ENCODE measurements at regions not wholly inside any gene's neighbourhood (a gene's known extent, or its start where the extent isn't known, plus 50 kb on each side); places are given as distances from the start of the nearest gene placed in this dataset.

DNA sequence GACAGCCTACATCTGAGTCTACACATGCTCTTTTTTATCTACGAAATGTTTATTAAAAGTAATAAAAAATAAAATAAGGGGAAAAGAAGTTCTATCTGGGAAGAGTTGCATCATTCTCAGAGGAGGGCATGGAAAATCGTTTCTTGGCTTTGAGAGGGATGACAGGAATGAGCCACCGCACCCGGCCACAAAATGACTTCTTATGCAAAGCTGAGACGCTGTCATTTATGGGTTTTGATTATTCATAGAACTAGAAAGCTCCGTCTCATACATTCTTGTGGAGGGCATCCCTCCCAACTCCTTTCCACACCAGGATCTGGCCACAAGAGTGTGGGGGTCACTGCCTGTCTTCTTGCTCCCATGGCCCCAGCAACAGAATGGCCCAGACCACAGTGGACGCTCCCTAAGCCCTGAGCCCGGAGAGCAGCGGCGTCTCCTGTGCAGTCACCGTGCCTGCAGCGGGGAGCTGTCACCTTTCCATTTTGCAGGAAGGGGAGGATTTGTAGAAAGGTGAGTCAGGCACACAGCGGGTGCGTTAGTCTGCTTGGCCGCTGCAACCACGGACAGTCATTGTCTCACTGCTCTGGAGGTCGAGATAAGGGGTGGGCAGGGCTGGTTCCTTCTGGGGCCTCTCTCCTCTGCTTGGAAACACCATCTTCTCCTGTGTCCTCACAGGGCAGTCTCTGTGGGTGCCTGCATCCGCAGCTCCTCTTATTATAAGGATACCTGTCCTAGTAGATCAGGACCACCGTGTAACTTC, 1388.7 kb downstream of the BRD1 start:
- no peak for DNase-seq (ENCODE audit: low read depth, low spot score)

DNA sequence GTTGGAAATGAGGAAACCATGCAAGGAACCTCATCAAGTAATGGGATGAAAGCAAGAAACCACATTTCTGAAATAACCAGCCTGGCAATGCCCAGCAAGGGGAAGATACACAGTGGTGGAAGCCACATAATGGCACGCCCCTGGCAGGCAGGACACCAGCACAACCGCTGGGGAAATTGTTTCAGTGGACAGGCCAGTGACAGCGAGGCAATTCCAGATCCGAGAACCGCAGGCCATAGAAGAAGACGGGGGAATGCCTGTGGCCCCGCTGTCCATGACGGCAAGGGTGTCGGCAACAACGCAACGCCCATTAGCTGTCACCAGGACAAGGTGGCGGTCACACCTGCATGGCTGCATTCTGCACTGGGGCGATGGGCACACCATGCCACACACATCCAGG, 1389.6 kb downstream of the BRD1 start:
- no peak for DNase-seq (ENCODE audit: low read depth, low spot score)

DNA sequence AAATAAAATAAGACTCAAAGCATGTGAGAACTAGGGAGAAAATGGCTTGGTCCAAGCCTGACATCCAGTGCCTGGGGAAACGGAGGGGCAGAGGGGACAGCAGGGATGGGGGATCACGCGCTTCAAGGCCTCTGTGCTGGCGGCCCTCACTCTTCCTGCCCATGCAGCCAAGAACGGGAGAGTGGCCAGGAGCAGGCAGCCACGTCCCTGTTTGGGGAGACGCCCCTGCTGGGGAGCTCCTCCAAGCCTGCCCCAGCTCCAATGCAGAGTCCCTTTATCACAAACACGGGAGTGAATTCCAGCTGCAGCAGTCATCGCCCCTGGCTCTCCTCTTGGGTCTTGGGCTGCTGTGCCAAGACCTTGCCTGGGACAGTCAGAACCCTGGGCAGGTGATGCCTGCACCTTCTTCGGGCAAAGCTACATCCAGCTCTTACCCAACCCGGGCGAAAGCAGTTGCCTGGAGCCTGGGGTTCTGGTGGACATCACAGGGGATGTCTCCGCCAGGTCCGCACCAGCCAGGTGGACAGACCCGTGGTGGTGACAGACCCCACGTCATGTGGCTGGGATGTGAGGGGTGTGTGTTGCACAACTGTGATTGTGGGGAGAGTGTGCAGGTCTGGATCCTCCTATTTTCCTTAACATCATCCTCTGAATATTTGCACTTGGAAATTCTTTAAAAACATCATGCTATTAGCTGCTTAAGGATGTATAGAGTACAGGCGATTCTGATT, 1391.3 kb downstream of the BRD1 start:
- DNase-seq (ENCODE audit: low read depth, low spot score): no peak

DNA sequence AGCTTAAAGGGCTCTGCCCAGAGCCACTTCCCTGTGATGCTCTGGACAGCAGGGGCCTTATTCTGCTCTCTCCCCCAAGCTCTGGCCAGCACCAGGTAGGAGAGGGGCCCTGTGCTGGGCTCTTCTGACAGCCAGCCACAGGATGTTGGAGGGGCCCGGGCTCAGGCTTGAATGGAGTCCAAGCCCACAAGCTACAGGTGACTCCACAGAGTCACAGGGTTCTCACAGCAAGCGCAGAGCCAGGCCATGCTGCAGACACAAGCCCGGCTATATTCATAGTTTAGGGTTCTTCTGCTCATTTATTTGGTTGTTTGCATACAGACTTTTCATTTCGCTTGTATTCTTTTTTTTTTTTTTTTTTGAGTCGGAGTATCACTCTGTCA, 1392.8 kb downstream of the BRD1 start:
- no peak for DNase-seq (ENCODE audit: low read depth, low spot score)

DNA sequence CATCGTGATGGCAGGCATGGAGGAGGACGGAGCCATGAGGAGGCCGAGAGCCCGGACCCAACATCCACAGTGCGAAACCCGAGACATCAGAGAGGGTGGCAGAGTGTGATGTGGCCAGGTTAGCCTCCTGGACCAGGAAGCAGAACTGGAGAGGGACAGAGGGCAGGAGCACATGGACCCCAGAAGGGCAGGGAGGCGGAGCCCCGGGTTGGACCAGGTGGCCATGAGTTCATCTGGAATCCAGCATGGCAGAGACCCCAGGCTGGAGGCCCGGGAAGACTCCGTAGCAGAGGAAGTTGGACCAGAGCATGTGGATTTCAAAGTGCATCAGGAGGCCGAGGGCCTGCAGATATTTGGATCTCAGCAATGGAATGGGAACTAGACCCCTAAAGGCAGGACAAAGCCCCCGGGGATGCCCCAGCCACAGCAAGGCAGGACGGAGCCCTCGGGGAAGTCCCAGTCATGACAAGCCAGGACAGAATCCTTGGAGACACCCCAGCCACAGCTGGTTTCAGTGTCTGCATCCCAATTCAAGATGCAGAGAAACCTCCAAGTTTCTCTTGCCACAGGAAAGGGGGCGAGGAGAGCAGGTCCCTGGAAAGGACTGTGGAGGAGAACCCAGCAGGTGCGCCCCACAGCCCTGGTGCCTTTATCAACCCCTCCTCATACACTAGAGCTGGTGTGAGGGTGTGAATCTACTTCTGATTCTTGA, 1393.4 kb downstream of the BRD1 start:
- no peak for DNase-seq (ENCODE audit: low read depth, low spot score)

DNA sequence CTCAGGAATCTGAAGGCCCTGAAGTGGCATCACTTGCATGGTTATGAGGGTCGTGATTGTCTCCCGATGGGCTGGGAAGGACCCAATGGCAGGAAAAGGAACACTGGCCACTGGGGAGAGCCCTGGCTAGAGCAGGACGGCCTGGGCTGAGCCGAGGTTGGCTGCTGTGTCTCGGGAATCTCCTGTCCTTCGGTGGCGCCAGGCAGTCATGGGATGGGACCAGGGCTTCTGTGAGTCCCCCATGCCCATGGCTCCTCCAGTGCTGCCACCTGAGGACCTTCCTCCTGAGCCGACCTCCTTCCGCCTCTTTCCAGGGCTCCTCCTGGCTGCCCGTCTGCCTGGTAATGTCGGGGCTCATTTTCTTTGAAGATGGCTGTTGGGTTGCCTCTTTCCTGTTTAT, 1394.0 kb downstream of the BRD1 start:
- DNase-seq (ENCODE audit: low read depth, low spot score): no peak

DNA sequence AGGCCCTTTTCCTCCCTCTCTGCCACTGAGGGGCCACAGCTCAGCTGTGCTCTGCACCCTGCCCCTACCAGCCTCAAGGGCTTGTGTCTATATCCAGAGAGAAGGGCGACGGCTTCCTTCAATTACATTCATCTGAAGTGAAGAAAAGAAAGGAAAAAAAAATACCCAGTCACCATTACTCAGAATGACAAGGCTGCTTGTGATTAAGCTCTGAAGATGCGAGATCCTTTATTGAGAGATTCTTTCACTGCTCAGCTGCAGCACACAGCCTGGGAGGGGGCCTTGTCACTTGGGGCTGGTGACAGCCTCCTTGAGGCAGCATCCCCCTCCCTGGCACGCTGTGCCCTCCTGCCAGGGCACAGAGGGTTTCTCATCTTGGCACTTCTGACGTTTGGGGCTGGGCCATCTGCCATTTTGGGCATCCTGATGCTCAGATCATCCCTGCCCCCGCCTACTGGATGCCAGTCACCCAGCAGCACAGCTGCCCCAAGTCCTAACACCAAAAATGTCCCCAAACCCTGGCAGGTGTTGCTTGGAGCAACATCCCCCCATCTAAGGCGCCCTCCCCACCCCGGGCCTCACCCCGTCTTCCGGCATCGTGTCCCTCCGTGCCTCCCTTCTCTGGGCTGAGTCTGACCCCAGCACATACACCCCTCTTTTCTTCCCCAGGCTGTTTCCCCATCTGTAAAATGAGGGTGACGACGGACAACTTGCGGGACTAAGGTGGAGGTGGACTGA, 1394.7 kb downstream of the BRD1 start:
- no peak for DNase-seq (ENCODE audit: low read depth, low spot score)

DNA sequence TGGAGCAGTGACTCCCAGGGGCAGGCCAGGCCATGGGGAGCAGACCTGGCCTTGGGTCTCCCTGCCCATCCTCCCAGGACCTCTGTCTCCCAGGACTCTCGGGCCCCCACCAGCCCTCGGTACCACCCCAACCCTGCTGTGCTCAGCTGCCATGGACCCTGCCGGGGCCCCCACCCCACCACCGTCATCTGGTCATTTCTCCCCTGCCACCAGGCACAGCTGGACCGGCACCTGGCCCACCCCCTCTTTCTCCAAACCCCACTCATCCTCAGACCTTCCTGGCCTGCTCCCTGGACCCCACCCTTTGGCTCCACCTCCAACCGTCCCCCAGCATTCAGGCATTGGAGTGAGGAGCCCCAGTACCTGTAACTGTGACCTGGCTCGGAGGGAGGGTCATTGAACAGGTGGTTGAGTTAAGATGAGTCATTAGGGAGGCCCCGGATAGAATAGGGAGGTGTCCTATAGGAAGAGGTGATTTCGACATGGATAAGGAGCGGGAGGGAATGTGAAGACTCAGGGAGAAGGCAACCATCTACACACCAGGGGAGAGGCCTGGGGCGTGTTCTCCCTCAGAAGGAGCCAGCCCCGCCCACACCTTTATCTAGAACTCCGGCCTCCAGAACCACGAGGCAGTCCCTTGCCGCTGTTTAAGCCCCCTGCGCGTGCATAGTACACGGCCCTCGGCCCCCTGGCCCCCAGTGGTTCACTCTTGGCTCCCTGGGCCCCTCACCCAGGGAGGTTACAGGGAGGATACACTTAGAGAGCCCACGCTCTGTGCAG, 1395.9 kb downstream of the BRD1 start:
- DNase-seq (ENCODE audit: low read depth, low spot score): no peak

DNA sequence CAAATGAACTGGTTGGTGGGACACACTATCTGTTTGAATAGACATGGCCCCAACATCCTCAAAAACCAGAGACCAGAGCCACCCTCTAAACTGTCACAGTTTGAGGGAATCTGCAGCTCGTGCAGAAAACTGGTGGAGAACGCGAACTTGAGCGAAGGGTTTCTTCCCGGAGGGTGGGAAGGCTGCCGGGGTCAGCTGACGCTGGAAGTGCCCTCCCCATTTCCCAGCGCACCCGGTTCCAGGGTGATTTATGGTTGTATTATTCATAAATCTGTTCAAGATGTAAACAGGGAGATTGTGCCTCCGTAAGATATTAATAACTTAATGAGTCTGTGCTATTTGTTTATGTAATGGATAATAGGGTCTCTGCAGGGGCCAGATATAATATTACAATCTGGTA, 1396.7 kb downstream of the BRD1 start:
- no peak for DNase-seq (ENCODE audit: low read depth, low spot score)

DNA sequence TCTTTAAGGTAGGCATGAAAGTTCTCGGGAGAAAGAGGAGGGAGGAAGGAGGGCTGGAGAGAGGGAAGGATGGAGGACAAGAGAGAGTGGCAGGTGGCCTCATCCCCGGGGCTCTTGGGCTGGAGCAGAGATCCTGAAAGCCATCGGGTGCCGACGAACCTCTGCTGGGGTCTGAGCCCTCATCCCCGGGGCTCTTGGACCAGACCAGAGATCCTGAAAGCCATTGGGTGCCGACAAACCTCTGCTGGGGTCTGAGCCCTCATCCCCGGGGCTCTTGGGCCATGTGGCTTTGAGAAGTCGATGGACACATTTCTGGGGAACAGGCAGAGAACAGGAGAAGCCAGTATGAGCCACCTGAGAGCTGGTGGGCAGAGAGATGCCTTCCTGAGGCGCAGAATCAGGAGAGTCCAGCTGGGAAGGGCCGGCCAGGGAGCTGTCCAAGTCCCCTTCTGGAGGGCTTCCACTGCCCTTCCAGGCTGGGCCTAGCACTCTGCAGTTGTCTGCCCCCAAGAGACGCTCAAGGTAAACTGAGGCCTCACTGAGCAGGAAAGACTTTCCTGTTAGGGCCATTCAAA, 1398.1 kb downstream of the BRD1 start:
- DNase-seq (ENCODE audit: low read depth, low spot score): no peak

DNA sequence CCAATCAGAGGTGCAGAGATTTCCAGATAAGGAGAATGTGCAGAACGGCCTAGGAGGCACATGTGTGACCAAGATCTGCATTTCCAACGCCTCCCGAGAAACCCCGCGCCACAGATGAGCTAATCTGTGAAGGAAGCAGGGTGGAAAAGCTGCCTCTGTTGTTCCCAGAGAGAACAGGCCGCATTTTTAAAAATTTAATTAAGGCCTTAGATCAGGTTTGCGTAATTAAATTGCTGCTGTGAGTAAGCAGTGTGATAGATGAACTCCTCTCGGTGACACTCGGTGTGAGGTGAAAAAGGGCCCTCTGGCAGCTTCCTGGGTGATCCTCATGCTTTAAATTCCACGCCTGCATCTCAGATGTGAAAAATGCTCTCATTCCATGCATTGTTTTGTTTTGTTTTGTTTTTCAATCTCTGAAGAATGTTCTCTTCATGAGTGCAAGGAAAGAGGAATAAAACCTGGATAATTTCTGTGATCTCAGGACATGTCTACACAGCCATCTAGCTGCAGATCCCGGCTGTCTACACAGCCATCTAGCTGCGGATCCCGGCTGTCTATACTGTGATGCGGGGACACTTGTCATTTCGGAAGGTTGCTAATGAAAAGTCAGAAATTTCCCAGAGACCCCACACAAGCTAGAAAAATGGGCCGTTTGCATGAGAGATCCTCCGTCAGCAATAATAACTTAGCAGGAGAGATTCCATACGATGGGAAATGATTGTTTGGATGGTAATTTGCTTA, 1398.9 kb downstream of the BRD1 start:
- no peak for DNase-seq (ENCODE audit: low read depth, low spot score)

DNA sequence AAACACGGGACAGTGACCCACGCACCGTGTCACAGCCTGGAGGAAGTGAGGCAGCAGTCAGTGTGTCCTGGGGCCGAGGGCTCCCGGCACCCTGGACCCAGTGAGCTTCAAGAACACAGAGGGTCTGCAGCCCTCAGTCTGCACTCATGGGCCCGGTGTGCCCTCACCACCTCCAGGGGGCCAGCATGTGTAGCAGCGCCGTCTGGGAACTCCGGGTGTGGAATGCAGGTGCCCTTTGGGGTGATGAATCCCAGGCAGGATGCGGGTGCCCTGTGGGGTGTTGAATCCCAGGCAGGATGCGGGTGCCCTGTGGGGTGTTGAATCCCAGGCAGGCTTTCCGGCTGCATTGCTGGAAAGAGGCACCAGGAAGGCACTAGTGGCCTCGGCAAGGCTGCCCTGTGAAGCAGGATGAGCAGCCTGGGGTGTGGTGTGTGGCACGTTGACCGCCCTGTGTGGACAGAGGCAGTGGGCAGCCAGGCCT, 1399.9 kb downstream of the BRD1 start:
- DNase-seq (ENCODE audit: low read depth, low spot score): no peak

DNA sequence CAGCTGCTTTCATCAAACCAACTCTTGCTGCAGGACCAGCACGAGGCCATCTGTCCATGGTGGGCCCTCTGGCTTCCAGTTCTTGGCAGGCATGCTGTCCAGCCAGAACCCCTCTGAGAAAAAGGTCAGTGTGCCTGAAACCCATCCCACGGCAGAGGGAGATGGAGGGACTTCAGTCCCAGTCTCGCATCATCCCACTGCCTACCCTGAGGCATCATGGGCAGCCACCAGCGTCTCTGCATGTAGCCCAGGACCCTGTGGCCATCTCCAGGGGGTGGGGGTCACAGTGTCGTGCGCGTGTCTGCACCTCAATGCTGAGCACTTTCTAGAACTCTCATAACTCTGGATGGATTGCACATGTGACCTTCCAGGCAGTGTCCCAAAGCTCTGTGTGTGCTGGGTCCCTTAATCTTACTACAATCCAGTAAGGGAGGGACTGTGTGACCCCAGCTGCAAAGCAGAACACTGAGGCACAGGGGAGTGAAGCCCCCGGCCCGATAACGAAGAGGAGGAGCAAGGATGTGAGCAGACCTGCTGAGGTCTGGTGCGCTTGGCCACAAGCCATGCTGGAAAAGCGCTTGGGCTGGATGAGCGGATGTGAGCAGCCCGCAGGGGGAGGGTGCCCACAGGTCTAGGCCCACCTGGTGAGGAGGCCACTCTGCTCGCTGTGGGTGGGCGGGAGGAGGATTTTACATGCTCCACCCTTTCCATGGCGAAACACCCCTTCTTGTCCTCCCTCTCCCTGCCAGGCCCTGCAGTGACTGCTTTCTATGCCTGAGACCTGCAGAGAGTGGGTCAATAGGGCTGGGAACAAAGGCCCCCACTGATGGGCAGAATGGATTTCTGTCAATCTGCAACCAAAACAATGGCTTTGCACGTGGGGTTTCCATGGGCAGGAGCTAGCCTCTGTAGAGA, 1401.0 kb downstream of the BRD1 start:
- no peak for DNase-seq (ENCODE audit: low read depth, low spot score)

DNA sequence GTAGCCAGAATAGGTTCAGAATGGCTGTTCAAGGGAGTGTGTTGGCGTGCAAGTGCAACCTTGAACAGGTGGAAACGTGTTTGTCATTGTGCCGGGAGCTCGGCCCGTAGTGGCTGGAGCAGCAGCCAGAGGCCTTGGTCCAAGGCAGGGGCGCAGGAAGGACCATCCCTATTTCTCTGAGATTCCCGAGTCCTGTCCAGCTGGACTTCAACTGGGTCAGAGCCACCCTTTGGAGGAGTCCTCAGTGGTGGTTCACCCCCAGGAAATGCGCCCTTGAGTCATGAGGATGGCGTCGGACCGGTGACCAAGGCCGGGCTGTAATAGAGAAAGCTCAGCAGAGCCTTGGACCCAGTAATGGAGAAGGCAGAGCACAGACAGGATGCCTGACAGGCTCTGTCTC, 1402.0 kb downstream of the BRD1 start:
- DNase-seq (ENCODE audit: low read depth, low spot score): no peak

DNA sequence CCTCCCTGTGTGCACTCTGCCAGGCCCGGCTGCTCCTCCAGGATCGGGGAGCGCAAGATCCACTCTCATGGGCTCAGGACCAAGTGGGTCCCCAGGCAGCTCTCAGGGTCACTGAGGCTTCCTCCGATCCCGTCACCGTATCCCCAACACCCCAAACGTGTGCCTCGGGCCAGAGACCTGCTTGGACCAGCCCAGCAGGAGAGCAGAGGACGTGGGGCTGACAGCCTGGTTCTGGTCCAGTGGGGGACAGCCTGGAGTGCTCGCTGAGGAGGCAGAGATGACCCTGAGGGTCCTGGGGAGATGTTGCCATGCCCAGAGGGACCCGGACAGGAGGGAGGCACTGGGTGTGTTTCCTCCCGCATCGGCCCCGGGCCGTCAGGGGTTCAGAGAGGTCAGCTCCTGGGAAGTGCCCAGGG, 1402.6 kb downstream of the BRD1 start:
- DNase-seq (ENCODE audit: low read depth, low spot score): no peak

DNA sequence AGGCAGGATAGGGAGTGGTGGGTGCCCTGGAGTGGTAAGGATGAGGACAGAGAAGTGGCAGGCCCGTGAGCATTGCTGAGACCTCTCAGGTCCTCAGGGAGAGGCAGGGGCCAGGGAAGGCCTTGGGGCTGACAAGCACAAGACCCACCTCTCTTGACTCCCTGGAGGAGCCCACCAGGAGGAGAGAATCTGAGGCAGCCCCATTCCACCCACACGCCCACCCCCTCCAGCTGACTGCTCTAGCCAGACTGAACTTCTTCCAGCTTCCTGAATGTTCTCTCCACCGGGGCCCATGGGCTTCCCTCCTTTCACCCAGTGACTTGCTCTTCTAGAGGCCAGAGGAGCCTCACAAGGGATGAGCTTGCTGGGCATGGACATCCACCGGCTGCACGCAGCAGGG, 1403.0 kb downstream of the BRD1 start:
- no peak for DNase-seq (ENCODE audit: low read depth, low spot score)

DNA sequence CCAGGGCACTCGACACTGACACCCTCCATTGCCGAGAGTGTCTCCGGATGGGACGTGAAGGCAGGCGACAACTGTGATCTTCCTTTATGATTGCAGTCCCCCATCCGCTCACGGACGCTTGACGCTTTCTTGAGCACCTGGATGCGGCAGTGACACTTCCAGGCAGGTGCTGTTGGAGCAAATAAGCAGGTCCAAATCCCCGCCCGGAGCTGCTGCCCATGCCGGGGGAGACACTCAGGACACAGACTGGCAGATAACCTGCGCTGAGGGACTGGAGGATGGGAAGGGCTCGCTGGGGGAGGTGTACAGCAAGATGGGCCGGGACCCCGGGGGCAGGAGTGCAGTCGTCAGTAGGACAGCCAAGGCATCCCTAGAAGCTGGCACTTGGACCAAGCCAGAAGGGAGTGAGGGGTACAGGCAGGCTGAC, 1403.5 kb downstream of the BRD1 start:
- no peak for DNase-seq (ENCODE audit: low read depth, low spot score)

DNA sequence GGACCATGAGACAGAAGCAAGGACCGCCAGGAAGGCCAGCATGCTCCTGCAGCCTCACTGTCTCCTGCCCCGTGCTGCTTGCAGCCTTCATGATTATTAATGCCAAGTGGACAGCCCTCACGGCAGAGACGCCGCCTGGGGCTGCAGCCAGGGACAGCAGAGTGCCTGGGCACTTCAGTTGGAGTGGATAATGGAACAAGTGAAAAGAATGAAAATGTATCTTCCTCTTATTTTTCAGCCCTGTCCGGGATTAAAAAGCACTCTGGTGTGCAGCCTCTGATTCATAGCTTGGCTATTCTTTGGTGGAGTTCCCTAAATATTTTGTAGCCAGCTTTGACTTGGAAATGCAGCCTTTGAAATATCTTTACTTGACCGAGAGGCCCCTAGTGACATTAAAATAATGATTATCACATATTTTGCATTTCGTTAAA, 1404.2 kb downstream of the BRD1 start:
- no peak for DNase-seq (ENCODE audit: low read depth, low spot score)
